SK-MEL-5 (cell line): ENCODE measurements at regions not wholly inside any gene's neighbourhood (a gene's known extent, or its start where the extent isn't known, plus 50 kb on each side); places are given as distances from the start of the nearest gene placed in this dataset.

Experiments used
- DNase-seq: peaks from one replicate; pipeline ENCODE4 v3.0.0-alpha.2; 2016; ENCODE audit warnings: low read depth, low spot score
- in situ Hi-C: cut with HindIII; loops from 2 replicates; pipeline ENCODE4 v1.10.0; 2016; ENCODE audit warnings: low sequenced_read_pairs, high pct_unique_total_duplicates, low pct_unique_long_range_greater_than_20kb

DNA sequence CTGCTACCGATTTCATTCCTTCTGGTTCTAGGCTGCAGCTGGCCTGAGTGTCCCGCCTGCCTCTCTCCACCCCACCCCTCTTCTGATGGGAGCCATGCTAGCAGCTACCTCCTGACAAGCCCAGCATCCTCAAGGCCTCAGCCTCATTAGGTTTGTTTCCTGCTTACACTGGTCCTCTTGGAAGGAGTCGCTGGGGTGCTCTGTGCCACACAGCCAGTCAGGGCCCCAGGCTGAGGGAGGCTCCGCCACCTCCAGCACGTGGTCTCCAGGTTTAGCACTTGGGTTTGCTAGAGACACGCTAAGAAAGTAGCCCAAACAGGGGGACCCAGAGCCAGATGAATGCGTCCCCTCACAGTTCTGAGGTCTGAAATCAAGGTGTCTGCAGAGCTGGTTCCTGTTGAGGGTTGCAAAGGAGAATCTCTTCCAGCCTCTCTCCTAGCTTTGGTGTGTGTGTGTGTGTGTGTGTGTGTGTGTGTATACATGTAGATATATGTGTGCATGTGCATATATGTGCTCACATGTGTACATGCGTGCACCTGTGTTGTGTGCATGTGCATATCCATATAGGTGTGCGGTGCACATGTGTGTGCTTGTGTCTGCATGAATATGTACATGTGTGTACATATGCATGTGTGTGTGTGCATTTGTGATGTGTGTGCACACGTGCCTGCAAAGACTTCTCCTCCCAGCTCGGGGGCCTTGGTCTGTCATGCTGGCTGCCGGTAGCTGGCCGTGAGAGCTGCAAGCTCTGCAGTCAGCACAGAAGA lies 301.1 kb upstream of the AJAP1 start:
- no peak for DNase-seq
- in situ Hi-C loops: no loop called here

DNA sequence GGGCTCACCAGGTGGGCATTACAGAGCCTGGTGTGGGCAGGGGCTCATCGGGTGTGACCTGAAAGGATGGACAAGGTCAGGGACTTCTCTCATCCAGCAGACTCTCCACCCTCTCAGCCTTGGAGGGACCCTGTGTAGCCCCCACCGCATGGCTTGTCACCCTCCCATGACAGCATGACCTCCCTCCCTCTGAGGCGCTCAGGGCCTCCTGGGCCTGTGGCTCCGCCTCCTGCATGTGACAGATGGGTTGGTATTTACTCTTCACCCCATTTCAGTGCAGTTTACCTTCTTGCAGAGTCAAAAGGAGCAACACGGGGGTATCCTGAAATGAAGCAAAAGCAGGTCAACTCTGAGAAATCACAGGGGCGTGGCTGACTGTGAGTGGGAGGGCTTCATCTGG lies 298.6 kb upstream of the AJAP1 start:
- in situ Hi-C loops: no loop called here
- no peak for DNase-seq

DNA sequence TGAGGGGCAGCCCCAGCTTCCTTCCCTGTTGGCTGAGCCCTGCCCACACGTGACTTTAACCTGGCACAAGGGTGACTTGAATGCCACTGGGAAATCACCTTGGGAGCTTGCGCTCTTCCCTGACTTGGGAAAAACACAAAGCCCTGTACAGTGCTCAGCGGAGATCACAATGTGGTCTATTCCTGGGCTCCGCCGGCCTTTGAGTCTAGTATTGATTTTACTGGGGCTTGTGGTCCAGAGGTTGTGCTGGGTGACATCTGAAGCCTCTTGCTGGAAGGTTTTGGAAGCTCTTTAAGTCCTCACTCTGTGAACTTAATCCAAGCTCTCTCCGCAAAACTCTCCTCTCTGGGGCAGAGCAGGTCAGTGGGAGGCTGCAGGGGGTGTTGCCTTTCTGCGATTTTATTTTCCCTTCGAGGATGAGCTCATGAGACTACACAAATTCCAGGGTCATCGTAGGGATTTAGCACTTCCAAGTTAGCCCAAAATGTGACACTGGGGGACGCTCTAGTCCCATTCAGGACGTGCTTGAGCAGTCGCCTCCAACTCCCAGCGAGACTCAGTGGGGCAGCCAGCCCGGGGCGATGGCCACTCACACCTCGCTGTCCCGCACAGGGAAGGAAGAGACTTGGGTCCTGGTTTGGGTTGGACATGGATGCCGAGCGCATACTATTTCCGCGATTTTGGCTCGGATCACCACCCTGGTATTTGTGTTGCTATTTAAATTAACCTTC lies 291.9 kb upstream of the AJAP1 start:
- in situ Hi-C loops: no loop called here
- DNase-seq: peak; percentile 7

DNA sequence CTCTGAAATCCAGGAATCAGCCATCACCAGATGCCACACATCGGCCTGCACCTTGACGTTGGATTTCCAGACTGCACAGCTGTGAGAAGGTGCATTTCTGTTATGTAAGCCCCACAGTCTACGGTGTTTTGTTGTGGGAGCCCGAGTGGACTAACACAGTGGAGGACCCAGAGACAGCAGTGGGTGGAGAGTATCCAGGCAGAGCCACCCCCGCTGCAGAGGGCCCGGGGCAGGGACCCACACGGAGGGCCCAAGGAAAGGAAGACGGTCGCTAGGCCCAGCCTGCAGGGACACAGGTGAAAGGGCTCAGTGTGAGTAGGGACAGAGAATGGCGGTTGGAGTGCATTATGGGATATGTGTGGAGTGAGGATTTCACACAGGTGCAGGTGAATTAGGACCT lies 288.3 kb upstream of the AJAP1 start:
- in situ Hi-C loops: no loop called here
- no peak for DNase-seq

DNA sequence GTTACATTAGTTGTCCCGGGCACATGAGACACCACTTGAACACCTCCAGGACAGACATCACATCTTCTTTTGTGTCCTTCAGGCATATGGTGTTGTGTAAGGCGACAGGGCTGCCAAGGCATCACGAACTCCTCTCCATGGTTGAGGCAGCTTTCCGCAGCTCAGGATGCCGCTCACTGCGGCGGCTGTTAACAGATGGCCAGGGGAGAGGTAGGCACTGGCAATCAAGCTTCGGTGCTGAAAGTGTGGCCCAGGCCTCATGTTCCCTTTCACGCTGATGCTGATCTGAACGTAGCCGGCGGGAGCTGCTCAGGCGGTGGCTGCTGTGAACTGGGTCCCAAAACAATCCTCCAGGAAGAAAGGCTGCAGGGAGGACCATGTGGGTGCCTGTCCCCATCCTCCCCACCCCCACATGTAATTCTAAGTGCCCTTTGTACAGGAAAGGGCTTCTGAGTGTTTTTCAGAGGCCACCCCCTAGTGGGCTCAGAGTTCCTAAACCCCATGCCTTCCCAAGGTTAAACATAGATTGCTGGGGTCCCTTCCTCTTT lies 287.1 kb upstream of the AJAP1 start:
- DNase-seq: no peak
- in situ Hi-C loops: no loop called here

DNA sequence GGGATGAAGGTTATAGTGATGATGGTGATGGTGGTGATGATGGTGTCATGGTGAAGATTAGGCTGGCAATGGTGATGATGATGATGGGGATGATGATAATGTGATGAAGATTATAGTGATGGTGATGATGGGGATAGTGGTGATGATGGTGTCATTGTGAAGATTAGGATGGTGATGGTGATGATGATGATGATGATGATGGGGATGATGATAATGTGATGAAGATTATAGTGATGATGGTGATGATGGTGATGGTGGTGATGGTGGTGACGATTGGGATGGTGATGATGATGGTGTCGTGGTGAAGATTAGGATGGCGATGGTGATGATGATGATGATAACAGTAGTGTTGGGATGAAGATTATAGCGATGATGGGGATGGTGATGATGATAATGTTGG lies 285.1 kb upstream of the AJAP1 start:
- in situ Hi-C loops: no loop called here
- DNase-seq: no peak

DNA sequence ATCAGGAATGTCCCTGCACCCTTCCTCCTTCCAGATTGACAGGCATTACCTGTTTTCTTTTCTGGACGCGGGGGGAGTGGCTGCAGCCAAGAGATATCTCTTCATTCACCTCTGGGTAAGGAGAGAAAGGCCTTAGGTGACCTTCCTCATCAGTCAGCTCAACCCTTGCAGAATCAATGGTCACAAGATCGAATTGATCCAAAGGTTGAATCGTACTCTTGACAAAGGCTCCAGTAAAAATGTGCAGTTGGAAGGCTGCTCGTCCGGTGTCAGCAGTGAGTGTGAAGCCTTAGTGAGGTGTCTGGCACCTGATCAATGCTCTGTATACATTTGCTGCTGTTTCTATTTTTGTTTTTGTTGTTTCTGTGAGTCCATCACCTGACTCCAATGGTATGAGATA lies 282.6 kb upstream of the AJAP1 start:
- in situ Hi-C loops: no loop called here
- DNase-seq: no peak

DNA sequence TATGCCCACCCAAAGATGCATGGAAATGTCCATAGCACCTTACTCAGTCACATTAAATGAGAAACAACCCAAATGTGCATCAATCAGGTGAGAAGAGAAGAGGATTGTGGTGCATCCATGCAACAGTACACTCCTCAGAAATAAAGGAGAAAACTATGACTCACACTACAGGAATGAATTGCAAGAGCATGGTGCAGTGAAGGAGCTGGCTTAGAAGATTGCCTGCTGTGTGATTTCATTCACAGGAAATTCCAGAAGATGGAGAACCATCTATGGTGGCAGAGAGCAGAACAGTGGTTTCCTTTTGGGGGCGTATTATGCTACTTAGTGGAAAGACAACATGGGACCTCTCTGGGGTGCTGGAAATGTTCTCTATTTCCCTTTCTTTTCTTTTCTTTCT lies 278.6 kb upstream of the AJAP1 start:
- no peak for DNase-seq
- in situ Hi-C loops: no loop called here

DNA sequence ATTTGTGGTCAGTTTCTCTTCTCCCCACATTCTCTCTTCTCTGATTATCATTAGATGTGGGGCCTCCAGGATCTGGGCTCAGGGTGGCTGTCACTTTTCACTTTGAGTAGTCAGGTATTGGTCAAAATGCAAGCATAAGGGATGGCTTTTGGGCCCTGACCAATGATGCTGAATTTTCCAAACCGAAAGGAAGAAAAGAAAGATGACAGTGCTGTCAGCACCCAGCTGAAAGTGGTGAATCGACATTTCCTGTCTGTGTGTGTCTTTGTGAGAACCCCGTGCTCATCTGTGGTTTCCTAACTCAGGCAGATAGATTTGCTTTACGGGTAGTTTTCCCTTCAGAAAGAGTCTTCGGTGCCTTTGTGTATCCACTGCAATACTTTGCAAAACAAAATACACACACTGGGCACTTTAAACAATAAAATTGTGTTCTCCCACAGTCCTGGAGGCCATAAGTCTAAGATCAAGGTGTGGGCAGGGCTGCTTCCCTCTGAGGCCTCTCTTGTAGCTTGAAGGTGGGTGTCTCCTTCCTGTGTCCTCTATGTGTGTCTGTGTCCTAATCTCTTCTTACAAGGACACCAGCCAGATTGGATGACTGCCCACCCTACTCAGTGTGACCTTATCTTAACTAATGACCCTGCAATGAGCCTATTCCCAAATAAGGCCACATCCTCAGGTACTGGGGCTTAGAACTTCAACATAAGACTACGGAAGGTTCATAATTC lies 274.8 kb upstream of the AJAP1 start:
- in situ Hi-C loops: no loop called here
- no peak for DNase-seq

DNA sequence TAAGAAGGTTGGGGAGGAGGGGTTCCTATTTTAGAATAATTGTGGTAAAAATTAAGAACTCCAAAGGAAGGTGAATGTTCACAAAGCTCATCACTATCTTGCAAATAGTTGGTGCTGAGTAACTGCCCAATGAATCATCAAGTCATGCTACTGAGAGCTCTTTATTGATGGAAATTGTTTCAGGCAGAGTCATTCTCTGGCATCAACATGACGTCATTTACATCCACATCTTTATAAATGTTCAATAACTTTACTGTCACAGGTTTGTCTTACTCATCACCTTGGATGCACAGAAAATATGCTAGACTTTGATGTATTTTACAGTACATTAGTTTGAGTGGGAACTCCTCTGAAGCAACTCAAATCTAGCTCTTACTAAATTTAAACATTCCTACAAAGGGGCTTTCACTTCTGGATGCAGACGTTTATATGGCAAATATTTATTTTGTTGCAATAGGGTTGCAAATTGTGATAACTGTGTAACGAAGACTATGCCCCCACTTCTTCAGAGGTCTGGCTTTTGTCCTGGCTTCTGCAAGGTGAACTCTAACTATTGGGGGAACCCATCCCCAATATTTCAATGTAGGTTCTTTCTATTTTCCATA lies 273.7 kb upstream of the AJAP1 start:
- in situ Hi-C loops: no loop called here
- peak; percentile 18 for DNase-seq

DNA sequence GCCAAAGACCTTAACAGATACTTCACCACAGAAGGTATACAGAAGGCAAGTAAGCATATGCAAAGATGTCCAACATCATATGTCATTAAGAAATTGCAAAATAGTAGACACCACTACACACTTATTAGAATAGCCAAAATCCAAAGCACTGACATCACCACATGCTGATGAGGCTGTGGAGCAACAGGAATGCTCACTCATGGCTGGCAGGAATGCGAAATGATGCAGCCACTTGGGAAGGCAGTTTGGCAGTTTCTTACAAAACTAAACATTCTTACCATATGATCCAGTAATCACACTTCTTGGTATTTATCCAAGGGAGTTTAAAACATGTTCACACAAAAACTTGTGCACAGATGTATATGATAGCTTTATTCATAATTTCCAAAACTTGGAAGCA lies 261.2 kb upstream of the AJAP1 start:
- in situ Hi-C loops: no loop called here
- DNase-seq: no peak

DNA sequence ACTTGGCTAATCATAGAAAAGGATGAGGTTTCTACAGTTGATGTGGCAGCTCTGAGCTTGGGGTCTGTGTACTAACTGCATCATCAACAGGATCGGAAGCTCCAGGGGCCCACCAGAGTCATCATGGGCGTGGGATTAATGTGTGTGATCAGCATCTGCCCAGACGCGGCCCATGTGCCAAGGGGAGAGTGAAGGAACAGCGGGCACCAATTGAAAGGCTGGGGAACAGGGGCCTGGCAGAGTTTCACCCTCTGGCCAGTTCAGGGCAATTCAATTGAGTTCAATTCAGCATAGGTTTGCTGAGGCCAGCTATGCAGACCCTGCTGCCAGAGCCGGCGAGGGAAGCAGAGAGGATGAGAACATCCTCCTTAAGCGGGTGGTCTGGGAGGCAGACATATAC lies 260.0 kb upstream of the AJAP1 start:
- in situ Hi-C loops: no loop called here
- no peak for DNase-seq

DNA sequence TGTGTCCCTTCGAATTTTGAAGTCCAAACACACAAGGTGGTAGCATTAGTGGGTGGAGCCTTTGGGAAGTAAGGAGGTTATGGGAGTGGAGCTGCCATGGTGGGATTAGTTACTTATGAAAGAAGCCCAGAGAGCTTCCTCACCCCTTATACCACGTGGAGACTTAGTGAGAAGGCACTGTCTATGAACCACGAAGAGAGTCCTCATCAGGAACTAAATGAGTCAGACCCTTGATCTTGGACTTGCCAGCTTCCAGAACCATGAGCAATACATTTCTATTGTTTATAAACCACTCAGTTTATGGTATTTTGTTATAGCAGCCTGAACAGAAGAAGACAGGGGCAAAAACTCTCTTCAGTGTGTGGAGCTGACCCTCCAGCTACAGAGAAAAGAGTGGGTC lies 259.3 kb upstream of the AJAP1 start:
- no peak for DNase-seq
- in situ Hi-C loops: no loop called here

DNA sequence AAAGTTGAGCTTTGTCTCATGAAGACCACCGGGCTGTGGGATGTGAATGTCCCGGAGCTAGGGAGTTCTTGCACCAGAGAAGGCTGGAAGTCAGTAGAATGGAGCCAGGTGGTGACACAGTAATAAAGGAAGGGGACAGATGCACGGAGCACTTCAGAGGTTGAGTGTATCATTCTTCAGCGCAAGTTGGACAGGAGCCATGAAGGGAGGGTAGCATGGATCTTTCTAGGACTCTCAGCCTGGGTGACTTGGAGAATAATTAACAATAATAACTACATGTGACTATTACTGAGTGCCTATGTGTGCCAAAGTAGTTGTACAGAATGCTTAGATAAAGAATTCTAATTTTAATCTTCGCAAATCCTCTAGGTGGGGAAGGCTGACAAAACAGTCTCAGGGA lies 258.7 kb upstream of the AJAP1 start:
- no peak for DNase-seq
- in situ Hi-C loops: no loop called here

DNA sequence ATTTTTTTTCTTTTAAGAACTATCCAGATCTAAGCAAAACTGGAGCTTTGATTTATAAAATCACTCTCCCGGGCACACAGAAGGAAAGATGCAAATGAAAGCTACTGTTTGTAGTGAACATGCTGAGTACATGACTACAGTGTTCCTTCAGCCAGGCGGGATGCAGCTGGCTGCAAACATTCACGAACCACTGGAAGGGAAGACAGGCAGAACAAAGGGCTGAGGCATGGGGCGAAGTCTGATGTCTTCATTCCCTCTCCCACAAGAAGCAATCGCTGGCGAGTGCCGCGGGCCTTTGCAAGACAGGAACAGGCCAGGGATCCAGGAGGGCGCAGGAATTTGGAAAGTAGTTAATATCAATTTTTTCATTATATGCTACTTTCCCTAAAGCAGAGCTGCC lies 257.9 kb upstream of the AJAP1 start:
- in situ Hi-C loops: no loop called here
- no peak for DNase-seq

DNA sequence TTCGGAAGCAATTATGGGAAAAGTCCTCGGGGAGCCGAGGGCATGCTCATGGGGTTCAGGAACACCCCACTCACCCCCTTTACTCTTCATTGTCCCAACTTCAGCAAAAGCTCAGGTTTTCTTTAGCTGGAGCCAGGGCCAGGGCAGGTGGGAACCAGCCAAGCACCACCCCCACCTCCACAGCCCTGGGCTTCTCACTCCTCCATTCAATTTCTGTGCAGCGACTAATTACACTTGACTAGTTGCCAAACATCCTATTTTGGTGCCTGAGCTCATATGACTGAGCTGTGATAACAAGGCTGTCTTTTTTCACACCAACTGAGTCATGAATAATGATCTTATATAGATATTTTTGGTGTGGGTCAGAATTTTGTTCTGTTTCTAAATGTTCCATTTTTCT lies 257.2 kb upstream of the AJAP1 start:
- DNase-seq: no peak
- in situ Hi-C loops: no loop called here

DNA sequence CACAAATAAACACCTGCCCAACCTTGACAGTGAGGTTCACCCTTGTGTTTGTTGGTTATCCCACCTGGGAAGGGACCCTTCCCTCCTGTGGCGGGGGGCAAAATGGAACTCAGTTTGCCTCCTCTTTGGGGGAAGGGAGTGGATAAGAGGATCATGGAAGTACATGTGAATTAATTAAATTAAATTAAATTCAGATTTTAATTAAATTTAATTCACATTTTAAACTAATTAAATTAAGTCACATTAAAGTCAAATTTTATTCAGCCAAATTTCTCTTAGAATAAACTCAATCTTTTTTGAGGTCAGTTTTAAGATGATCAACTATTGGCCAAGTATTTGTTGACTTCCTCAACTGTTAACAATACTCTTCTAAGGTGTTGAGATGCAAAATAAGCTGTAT lies 252.4 kb upstream of the AJAP1 start:
- in situ Hi-C loops: no loop called here
- DNase-seq: no peak
